SU-DHL-6 (cell line): ENCODE measurements at regions not wholly inside any gene's neighbourhood (a gene's known extent, or its start where the extent isn't known, plus 50 kb on each side); places are given as distances from the start of the nearest gene placed in this dataset.
"Not testable (repeated sequence)": the region's sequence is repeated elsewhere in the genome, so short reads cannot be mapped to it uniquely, and the experiment has no call there.

Experiments used
- H2AFZ ChIP-seq: fragments of 200-600 bp; sonication (generic); 2 replicates; pipeline ENCODE4 v1.6.1; 2014; ENCODE audit warnings: low read depth, mild to moderate bottlenecking, moderate library complexity, mixed read lengths, antibody characterized with exemption, low read length; ENCODE audit not compliant: severe bottlenecking
- H3F3A ChIP-seq: fragments of 200-600 bp; shearing (Covaris generic); 2 replicates; pipeline ENCODE4 v1.6.0; 2016; ENCODE audit warnings: antibody characterized with exemption, mild to moderate bottlenecking; ENCODE audit not compliant: insufficient read depth
- H3K27ac ChIP-seq: fragments of 200-600 bp; sonication (generic); 2 replicates; pipeline ENCODE4 v1.5.1; 2016; ENCODE audit warnings: low read depth, mild to moderate bottlenecking, low read length, moderate library complexity, mixed read lengths
- H3K27me3 ChIP-seq: fragments of 200-600 bp; sonication (generic), shearing (Covaris generic); 2 replicates; pipeline ENCODE4 v1.6.0; 2014; ENCODE audit warnings: mild to moderate bottlenecking, low read length
- H3K36me3 ChIP-seq: fragments of 200-600 bp; sonication (generic); 2 replicates; pipeline ENCODE4 v1.6.1; 2014; ENCODE audit warnings: mild to moderate bottlenecking, low read length, mixed read lengths
- H3K4me2 ChIP-seq: fragments of 300-600, 200-600 bp; shearing (Covaris generic), sonication (generic); 2 replicates; pipeline ENCODE4 v1.6.0; 2014; ENCODE audit warnings: low read length, low read depth, mild to moderate bottlenecking; ENCODE audit not compliant: poor library complexity, severe bottlenecking
- H3K4me3 ChIP-seq: fragments of 200-600 bp; sonication (generic); 2 replicates; pipeline ENCODE4 v1.5.1; 2014; ENCODE audit warnings: antibody characterized with exemption, low read length, mild to moderate bottlenecking, mixed read lengths; ENCODE audit not compliant: insufficient read depth, poor library complexity, severe bottlenecking
- H3K79me2 ChIP-seq: fragments of 200-600 bp; sonication (generic); 2 replicates; pipeline ENCODE4 v1.6.1; 2014; ENCODE audit warnings: mild to moderate bottlenecking, low read length, moderate library complexity; ENCODE audit not compliant: insufficient read depth
- H3K9ac ChIP-seq: fragments of 200-600 bp; sonication (generic); 2 replicates; pipeline ENCODE4 v1.7.0; 2014; ENCODE audit warnings: mild to moderate bottlenecking, low read length
- H3K9me2 ChIP-seq: fragments of 200-600 bp; sonication (generic); replicated peaks from 2 replicates; pipeline ENCODE4 v1.6.1; 2014; ENCODE audit warnings: low read length; ENCODE audit not compliant: insufficient read depth
- H3K9me3 ChIP-seq: fragments of 200-600 bp; sonication (generic); 2 replicates; pipeline ENCODE4 v1.6.1; 2014; ENCODE audit warnings: low read length, mixed read lengths; ENCODE audit not compliant: insufficient read depth
- H4K20me1 ChIP-seq: fragments of 200-600 bp; sonication (generic); 2 replicates; pipeline ENCODE4 v1.6.1; 2014; ENCODE audit warnings: low read depth, mild to moderate bottlenecking, antibody characterized with exemption, low read length, moderate library complexity, mixed read lengths
- CTCF ChIP-seq: fragments of 200-600 bp; sonication (generic); IDR thresholded peaks from one replicate; pipeline ENCODE4 v1.5.1; 2017; ENCODE audit warnings: antibody characterized with exemption, mild to moderate bottlenecking, low read length, moderate library complexity; ENCODE audit not compliant: insufficient read depth, poor library complexity, severe bottlenecking
- EZH2phosphoT487 ChIP-seq: fragments of 200-600 bp; sonication (generic), shearing (Covaris generic); conservative IDR thresholded peaks from 2 replicates; pipeline ENCODE4 v1.6.1; 2018; ENCODE audit warnings: mild to moderate bottlenecking, antibody characterized with exemption, low read length, moderate library complexity, mixed read lengths

- H4K20me1 ChIP-seq: no peaks in the 10 kb centered on the region
- no peak overlapping the region for H3K4me3 ChIP-seq
- H3F3A ChIP-seq: no peaks in the 10 kb centered on the region
- H2AFZ ChIP-seq: no peak overlapping the region
- H3K4me2 ChIP-seq: no peak overlapping the region
- TF ChIP-seq EZH2phosphoT487 (no peak), CTCF (no peak)
- no peaks in the 10 kb centered on the region for H3K36me3 ChIP-seq
- H3K9me2 ChIP-seq: no peaks in the 10 kb centered on the region
- H3K27ac ChIP-seq: no peak overlapping the region
- H3K9ac ChIP-seq: no peak overlapping the region
- H3K9me3 ChIP-seq: no peaks in the 10 kb centered on the region
- no peaks in the 10 kb centered on the region for H3K79me2 ChIP-seq
- H3K27me3 ChIP-seq: no peaks in the 10 kb centered on the region
Observed at GRCh38 chr6:85864453-85865401, 222.0 kb upstream of the SYNCRIP start.

- TF ChIP-seq CTCF (no peak), EZH2phosphoT487 (no peak)
- Histone ChIP-seq H3K9ac (no peak overlapping the region), H3K4me2 (no peak overlapping the region), H2AFZ (no peak overlapping the region), H3K79me2 (no peaks in the 10 kb centered on the region), H3K36me3 (no peaks in the 10 kb centered on the region), H3K27me3 (no peaks in the 10 kb centered on the region), H3K9me3 (no peaks in the 10 kb centered on the region), H3K4me3 (no peak overlapping the region), H3K9me2 (no peaks in the 10 kb centered on the region), H4K20me1 (no peaks in the 10 kb centered on the region), H3K27ac (no peak overlapping the region), H3F3A (no peaks in the 10 kb centered on the region)
Observed at GRCh38 chr6:85856235-85856634, 213.5 kb upstream of the SYNCRIP start.

DNA sequence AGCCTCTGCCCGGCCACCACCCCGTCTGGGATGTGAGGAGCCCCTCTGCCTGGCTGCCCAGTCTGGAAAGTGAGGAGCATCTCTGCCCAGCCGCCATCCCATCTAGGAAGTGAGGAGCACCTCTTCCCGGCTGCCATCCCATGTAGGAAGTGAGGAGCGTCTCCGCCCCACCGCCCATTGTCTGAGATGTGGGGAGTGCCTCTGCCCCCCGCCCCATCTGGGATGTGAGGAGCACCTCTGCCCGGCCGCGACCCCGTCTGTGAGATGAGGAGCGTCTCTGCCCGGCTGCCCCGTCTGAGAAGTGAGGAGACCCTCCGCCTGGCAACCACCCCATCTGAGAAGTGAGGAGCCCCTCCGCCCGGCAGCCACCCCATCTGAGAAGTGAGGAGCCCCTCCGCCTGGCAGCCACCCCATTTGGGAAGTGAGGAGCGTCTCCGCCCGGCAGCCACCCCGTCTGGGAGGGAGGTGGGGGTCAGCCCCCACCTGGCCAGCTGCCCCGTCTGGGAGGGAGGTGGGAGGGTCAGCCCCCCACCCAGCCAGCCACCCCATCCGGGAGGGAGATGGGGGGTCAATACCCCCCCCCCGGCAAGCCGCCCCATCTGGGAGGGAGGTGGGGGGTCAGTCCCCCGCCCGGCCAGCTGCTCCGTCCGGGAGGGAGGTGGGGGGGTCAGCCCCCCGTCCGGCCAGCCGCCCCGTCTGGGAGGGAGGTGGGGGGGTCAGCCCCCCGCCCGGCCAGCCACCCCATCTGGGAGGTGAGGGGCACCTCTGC is 195.8 kb upstream of the SYNCRIP start:
- not testable (repeated sequence) for H2AFZ ChIP-seq, H3K9ac ChIP-seq, H3K27me3 ChIP-seq, H3K4me3 ChIP-seq, H3K9me2 ChIP-seq, H4K20me1 ChIP-seq, H3K27ac ChIP-seq, H3F3A ChIP-seq, H3K36me3 ChIP-seq, H3K9me3 ChIP-seq, H3K79me2 ChIP-seq, H3K4me2 ChIP-seq

GRCh38 chr6:85828973-85829372 is 186.3 kb upstream of the SYNCRIP start:
- no peaks in the 10 kb centered on the region for H3K36me3 ChIP-seq
- no peak overlapping the region for H2AFZ ChIP-seq
- no peaks in the 10 kb centered on the region for H4K20me1 ChIP-seq
- no peaks in the 10 kb centered on the region for H3K9me2 ChIP-seq
- H3K4me2 ChIP-seq: no peak overlapping the region
- no peaks in the 10 kb centered on the region for H3K79me2 ChIP-seq
- TF ChIP-seq CTCF (no peak), EZH2phosphoT487 (no peak)
- H3K4me3 ChIP-seq: no peak overlapping the region
- no peak overlapping the region for H3K9ac ChIP-seq
- H3K27me3 ChIP-seq: no peaks in the 10 kb centered on the region
- H3F3A ChIP-seq: no peaks in the 10 kb centered on the region
- no peaks in the 10 kb centered on the region for H3K9me3 ChIP-seq
- H3K27ac ChIP-seq: no peak overlapping the region
